ENCODE measurements at regions not wholly inside any gene's neighbourhood (a gene's known extent, or its start where the extent isn't known, plus 50 kb on each side); places are given as distances from the start of the nearest gene placed in this dataset.
"Not testable (repeated sequence)": the region's sequence is repeated elsewhere in the genome, so short reads cannot be mapped to it uniquely, and the experiment has no call there.

DNA sequence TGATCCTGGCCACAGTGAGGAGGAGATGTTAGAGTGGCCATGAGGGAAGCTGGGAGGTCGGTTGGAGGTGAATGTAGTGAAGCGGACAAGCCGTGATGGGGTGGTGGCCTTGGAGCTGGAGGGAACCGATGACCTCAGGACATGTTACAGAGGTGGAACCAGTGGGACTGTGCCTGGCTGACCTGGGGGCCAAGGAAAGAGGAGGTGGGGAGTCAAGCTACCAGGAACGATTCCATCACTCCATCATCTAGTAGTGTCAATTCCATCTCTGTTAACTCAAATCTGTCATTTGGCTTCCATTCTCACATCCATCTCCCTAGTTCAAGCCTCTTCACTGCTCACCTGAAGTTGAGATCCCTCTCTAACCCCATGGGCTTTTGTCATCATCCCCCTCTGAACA, 102.4 kb upstream of the LYZL2 start:
- CTCF ChIA-PET = interaction anchor here (1.6 to 3.1 kb wide), 3 partner anchors 20 to 759 kb away, joined by 4 to 16 read pairs (median 5); no protein-coding TSS in a partner anchor
- Mint-ChIP-seq H3K4me1 (ENCODE audit: low read depth) (peaks cover 21% of the 10 kb centered on the region), H3K27me3 (ENCODE audit: low read depth) (no peaks in the 10 kb centered on the region), H3K4me3 (no peak overlapping the region), H3K27ac (no peak overlapping the region), H3K36me3 (ENCODE audit: low read depth) (peaks cover 1% of the 10 kb centered on the region), H3K9me3 (ENCODE audit: insufficient read depth) (no peaks in the 10 kb centered on the region)
- POLR2A ChIA-PET = no interaction called here
- ATAC-seq = no peak
- no peak for DNase-seq

DNA sequence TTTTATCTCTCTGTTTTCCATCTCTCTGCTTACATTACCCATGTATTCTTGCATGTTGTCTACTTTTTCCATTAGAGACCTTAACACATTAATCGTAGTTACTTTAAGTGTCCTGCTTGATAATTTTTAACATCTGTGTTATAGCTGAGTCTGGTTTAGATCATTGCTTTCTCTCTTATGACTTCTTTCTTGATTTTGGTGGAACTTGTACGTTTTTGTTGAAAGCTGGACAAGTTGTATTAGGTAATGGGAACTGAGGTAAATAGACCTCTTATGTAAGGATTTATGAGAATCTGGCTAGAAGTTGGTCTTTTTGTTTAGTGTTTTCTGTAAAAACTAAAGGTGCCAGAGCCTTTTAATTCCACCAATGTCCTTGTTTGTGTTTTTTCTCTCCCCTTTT, 100.8 kb upstream of the LYZL2 start:
- Mint-ChIP-seq H3K27me3 (ENCODE audit: low read depth) (no peaks in the 10 kb centered on the region), H3K4me3 (no peak overlapping the region), H3K4me1 (ENCODE audit: low read depth) (peaks cover 11% of the 10 kb centered on the region), H3K9me3 (ENCODE audit: insufficient read depth) (no peaks in the 10 kb centered on the region), H3K36me3 (ENCODE audit: low read depth) (no peaks in the 10 kb centered on the region), H3K27ac (no peak overlapping the region)
- ChIA-PET CTCF (interaction anchor here (1.6 to 2.2 kb wide), 4 partner anchors 22 to 761 kb away, joined by 4 to 6 read pairs (median 5); no protein-coding TSS in a partner anchor), POLR2A (interaction anchor here (0.6 kb wide), 1 partner anchor 43 kb away, joined by 3 read pairs; no protein-coding TSS in a partner anchor)
- no peak for ATAC-seq
- DNase-seq = no peak

DNA sequence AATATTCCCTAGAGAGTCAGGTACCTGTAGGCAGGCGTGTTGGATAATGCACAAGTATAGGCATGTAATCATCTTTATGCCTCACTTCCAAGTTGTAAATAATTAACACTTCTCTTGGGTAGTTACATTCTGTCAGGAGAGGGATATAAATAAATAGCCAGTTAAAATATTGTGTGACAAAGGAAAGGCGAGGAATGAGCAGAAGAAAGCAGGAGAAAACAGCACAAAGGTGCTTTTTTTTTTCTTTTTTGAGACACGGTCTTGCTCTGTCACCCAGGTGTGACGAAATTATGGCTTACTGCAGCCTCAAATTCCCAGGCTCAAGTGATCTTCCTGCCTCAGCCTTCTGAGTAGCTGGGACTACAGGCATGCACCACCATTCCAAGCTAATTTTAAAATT, 99.2 kb upstream of the LYZL2 start:
- ATAC-seq (no peak), DNase-seq (no peak)
- CTCF ChIA-PET = interaction anchor here (0.7 to 2.1 kb wide), 3 partner anchors 41 to 56 kb away, joined by 3 to 6 read pairs (median 4); no protein-coding TSS in a partner anchor
- Mint-ChIP-seq H3K27ac (no peak overlapping the region), H3K9me3 (ENCODE audit: insufficient read depth) (no peaks in the 10 kb centered on the region), H3K36me3 (ENCODE audit: low read depth) (no peaks in the 10 kb centered on the region), H3K4me1 (ENCODE audit: low read depth) (peaks cover 2% of the 10 kb centered on the region), H3K27me3 (ENCODE audit: low read depth) (no peaks in the 10 kb centered on the region), H3K4me3 (no peak overlapping the region)
- POLR2A ChIA-PET = interaction anchor here (1.3 kb wide), 1 partner anchor 8 kb away, joined by 3 read pairs; no protein-coding TSS in a partner anchor

DNA sequence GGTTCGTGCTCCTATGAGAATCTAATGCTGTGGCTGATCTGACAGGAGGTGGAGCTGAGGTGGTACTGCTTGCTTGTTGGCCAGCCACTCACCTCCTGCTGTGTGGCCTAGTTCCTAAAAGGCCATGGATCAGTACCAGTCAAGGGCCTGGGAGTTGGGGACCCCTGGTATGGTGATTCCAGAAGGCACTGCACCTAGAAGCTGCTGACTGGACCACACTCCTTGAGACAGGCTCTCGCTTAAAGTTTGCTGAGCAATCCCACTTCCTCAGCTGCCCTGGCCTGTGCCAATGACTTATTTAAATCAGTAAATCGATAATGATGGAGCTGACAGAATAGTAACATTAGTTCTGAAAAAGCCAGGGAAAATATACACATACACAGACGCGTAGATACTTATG, 98.6 kb upstream of the LYZL2 start:
- Mint-ChIP-seq H3K4me3 (no peak overlapping the region), H3K27ac (no peak overlapping the region), H3K36me3 (ENCODE audit: low read depth) (no peaks in the 10 kb centered on the region), H3K27me3 (ENCODE audit: low read depth) (no peaks in the 10 kb centered on the region), H3K4me1 (ENCODE audit: low read depth) (peaks cover 2% of the 10 kb centered on the region), H3K9me3 (ENCODE audit: insufficient read depth) (no peaks in the 10 kb centered on the region)
- ChIA-PET POLR2A (interaction anchor here (1.3 kb wide), 1 partner anchor 8 kb away, joined by 3 read pairs; no protein-coding TSS in a partner anchor), CTCF (interaction anchor here (0.7 kb wide), 1 partner anchor 40 kb away, joined by 3 read pairs; no protein-coding TSS in a partner anchor)
- DNase-seq (no peak), ATAC-seq (no peak)

DNA sequence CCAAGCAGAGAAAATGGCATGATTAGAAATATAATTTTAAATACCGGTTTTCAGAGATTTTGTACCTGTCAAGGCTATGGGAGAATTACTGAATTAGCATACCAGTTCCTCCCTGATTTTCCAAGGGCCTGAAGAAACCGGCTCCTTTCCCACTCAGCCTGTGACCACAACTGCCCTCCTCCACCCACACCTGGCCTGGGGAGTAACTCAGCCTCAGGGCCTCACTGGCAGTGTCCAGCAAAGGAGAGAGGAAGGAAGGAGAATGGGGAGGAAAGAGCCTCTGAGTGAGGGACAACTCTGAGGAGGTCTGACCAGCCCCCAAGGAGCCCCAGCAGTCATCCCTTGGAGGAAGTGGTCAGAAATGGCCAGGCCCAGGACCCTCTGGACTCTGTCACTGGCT, 98.0 kb upstream of the LYZL2 start:
- Mint-ChIP-seq H3K9me3 (ENCODE audit: insufficient read depth) (no peaks in the 10 kb centered on the region), H3K4me1 (ENCODE audit: low read depth) (peaks cover 3% of the 10 kb centered on the region), H3K27me3 (ENCODE audit: low read depth) (no peaks in the 10 kb centered on the region), H3K36me3 (ENCODE audit: low read depth) (no peaks in the 10 kb centered on the region), H3K4me3 (no peak overlapping the region), H3K27ac (no peak overlapping the region)
- CTCF ChIA-PET = interaction anchor here (1.2 to 1.9 kb wide), 5 partner anchors 40 to 1081 kb away, joined by 3 to 6 read pairs (median 4); no protein-coding TSS in a partner anchor
- no peak for DNase-seq
- POLR2A ChIA-PET = interaction anchor here (1.3 kb wide), 1 partner anchor 9 kb away, joined by 3 read pairs; no protein-coding TSS in a partner anchor
- ATAC-seq = no peak

DNA sequence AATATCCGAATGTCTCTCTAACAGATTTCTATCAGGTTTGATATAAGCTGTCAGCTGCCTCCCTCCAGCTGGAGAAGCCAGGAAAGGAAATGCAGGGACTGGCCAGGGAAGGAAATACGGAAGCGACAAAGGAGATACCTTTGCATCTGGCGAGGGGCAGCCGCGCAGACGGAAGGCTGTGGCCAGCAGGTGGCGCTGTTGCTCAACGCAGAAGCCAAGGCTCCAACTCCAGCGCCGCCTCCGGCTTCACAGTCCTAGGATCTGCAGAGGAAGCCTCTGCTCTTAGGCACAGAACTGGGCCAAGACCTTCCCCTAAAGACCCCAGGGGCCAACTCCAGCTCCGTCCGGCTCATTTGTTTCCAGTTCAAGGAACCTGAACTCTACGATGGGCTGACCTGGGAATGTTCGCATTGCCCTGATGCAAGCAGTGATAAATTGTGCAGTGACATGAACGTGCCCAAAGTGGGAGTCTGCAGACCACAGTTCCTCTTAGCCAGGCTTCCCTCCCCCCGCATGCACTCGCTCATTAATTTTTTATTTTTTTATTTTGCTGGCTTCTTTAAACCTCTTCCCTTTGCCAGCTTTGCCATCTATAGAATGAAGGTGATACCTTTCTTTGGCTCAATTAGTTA, 97.3 kb upstream of the LYZL2 start:
- H3K27me3 Mint-ChIP-seq (ENCODE audit: low read depth); POLR2A ChIA-PET; H3K4me3 Mint-ChIP-seq; H3K36me3 Mint-ChIP-seq (ENCODE audit: low read depth); H3K4me1 Mint-ChIP-seq (ENCODE audit: low read depth); H3K9me3 Mint-ChIP-seq (ENCODE audit: insufficient read depth); H3K27ac Mint-ChIP-seq: not testable (repeated sequence)
- CTCF ChIA-PET = interaction anchor here (0.7 to 1.9 kb wide), 12 partner anchors 10 to 1081 kb away, joined by 3 to 6 read pairs (median 4); no protein-coding TSS in a partner anchor
- ATAC-seq (peak; percentile 95), DNase-seq (peak; percentile 87)

DNA sequence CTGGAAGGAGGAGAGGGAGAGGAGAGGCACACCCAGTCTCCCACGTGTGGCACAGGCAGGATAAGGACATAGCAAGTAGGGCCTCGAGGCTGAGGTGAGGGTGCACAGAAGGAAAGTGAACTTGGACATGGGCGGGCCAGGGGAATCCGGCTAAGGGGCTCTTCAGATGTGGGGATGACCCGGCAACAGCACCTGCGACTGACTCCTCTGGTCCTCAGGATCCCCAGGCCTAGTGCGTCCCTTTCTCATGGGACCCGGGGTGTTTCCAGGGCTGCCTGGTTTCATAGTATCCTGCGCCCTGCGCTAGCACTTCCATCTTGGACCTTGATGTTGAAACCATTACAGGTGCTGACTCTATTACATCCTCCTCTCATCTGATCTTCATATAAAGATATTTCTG, 96.1 kb upstream of the LYZL2 start:
- Mint-ChIP-seq H3K4me3 (no peak overlapping the region), H3K4me1 (ENCODE audit: low read depth) (peaks cover 8% of the 10 kb centered on the region), H3K36me3 (ENCODE audit: low read depth) (no peaks in the 10 kb centered on the region), H3K27me3 (ENCODE audit: low read depth) (no peaks in the 10 kb centered on the region), H3K27ac (no peak overlapping the region), H3K9me3 (ENCODE audit: insufficient read depth) (no peaks in the 10 kb centered on the region)
- ATAC-seq (no peak), DNase-seq (no peak)
- ChIA-PET CTCF (interaction anchor here (1.0 to 1.9 kb wide), 4 partner anchors 39 to 86 kb away, joined by 4 to 6 read pairs (median 4); no protein-coding TSS in a partner anchor), POLR2A (no interaction called here)

DNA sequence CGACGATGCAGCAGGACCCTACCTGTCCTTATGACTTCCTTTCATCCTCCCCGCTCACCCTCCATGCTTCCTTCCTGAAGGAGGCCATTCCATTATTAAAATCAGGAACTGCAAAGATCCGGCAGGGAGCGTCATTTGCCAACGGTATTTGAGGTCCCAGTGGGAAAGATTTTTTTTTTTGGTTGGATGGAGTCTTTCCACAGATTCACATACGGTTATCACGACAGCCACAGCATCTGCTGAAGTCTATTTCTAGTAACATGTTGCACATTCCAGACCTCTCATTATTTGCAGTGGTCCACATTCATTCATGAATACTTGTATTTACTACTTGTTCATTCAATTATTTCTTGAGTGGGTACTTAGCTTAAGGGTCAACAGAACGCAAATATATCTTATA, 94.7 kb upstream of the LYZL2 start:
- POLR2A ChIA-PET = no interaction called here
- no peaks in the 10 kb centered on the region for H3K36me3 Mint-ChIP-seq (ENCODE audit: low read depth)
- no peak overlapping the region for H3K27ac Mint-ChIP-seq
- peaks cover 8% of the 10 kb centered on the region for H3K4me1 Mint-ChIP-seq (ENCODE audit: low read depth)
- ATAC-seq (no peak), DNase-seq (no peak)
- H3K4me3 Mint-ChIP-seq = no peak overlapping the region
- CTCF ChIA-PET = interaction anchor here (1.1 to 4.6 kb wide), 3 partner anchors 11 to 54 kb away, joined by 3 to 30 read pairs (median 25); no protein-coding TSS in a partner anchor
- H3K27me3 Mint-ChIP-seq (ENCODE audit: low read depth) = peaks cover 4% of the 10 kb centered on the region
- no peaks in the 10 kb centered on the region for H3K9me3 Mint-ChIP-seq (ENCODE audit: insufficient read depth)

DNA sequence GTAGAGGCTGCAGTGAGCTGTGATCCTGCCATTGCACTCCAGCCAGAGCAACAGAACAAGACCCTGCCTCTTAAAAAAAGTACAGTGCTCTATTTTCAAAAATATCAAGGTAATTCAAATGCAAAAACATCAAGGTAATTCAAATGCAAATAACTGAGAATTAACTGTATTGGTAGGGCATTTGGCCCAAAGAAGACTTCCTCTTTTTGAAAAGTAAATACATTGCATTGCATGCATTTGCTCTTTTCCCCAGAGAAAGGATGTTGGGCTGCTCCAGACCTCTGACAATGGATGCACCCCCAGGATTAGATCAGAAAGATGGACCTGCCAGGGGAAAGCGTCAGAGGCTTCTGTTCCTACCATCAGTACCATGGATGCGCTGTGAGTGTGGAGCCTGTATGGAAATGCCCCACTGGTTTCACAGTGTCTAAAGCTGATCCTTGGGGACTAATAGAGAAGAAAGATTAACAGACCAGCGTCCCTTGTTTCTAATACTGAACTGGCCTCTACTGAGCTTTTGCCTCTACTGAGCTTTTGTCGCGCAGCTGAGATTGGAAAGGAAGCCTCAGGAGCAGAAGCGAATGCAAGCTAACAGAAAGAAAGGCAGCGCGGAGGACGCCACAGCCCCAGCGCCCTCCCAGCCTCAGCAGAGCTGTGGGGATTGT, 93.5 kb upstream of the LYZL2 start:
- H3K27ac Mint-ChIP-seq = no peak overlapping the region
- ChIA-PET CTCF (interaction anchor here (1.7 to 4.6 kb wide), 3 partner anchors 33 to 53 kb away, joined by 4 to 30 read pairs (median 25); no protein-coding TSS in a partner anchor), POLR2A (no interaction called here)
- H3K4me3 Mint-ChIP-seq = no peak overlapping the region
- H3K36me3 Mint-ChIP-seq (ENCODE audit: low read depth) = no peaks in the 10 kb centered on the region
- H3K4me1 Mint-ChIP-seq (ENCODE audit: low read depth) = peaks cover 8% of the 10 kb centered on the region
- ATAC-seq (no peak), DNase-seq (no peak)
- no peaks in the 10 kb centered on the region for H3K9me3 Mint-ChIP-seq (ENCODE audit: insufficient read depth)
- peaks cover 9% of the 10 kb centered on the region for H3K27me3 Mint-ChIP-seq (ENCODE audit: low read depth)

DNA sequence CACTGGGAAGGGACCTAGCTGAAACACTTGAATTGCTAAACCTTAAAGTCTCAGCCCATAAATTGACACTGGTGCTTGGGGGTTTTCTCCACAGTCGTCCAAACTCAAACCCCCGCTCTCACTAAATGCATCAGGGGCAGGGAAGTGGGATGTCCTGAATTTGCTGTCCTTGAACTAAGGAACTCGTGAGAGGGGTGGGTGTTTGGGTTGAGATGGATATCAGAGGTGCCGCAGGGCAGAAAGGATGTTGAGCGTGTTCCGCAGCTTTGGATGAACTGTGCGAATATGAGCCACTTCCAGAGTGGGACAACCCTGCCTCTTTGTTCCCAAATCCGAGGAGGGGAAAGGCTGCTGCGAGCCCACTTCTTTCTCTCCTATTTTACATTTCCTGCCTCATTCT, 90.3 kb upstream of the LYZL2 start:
- DNase-seq (no peak), ATAC-seq (no peak)
- POLR2A ChIA-PET = no interaction called here

DNA sequence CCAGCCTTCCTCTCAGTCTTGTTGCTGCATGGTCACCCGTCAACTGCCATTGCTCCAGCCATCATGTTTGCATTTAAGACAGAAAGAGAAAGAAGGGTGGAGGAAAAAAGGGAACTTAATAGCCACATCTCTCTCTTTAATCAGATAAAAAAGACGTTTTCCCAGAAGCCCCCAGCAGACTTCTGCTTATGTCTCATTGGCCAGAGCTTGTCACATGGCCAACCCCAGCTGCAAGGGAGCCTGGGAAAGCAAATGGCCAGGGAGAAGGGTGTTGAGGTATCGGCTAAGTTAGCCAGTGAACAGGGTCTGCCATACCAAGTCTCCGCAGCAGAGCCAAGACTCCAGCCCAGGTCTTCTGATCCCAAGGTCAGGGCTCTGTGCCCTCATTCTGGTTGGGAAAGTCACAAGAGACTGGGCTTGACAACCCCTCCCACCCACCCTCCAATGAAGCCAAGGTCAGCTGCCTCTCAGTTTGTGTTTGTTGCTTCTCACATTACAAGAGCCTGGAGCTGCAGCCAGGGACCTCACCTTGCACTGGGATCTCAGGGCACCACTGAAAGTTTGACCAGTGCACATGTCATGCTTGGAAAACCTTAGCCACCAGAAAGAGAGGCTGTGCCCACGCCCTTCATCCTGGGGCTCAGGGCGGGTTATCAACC, 80.3 kb upstream of the LYZL2 start:
- H3K36me3 Mint-ChIP-seq (ENCODE audit: low read depth) = peaks cover 21% of the 10 kb centered on the region
- POLR2A ChIA-PET = no interaction called here
- H3K27ac Mint-ChIP-seq = no peak overlapping the region

More for the DNA sequence above, 90.3 kb upstream of the LYZL2 start:
- peaks cover 9% of the 10 kb centered on the region for H3K27me3 Mint-ChIP-seq (ENCODE audit: low read depth)
- H3K4me3 Mint-ChIP-seq = no peak overlapping the region
- H3K4me1 Mint-ChIP-seq (ENCODE audit: low read depth) = peaks cover 9% of the 10 kb centered on the region
- H3K9me3 Mint-ChIP-seq (ENCODE audit: insufficient read depth) = no peaks in the 10 kb centered on the region
- CTCF ChIA-PET = interaction anchor here (0.8 to 4.3 kb wide), 4 partner anchors 11 to 65 kb away, joined by 3 to 106 read pairs (median 5); no protein-coding TSS in a partner anchor
- no peaks in the 10 kb centered on the region for H3K36me3 Mint-ChIP-seq (ENCODE audit: low read depth)
- no peak overlapping the region for H3K27ac Mint-ChIP-seq

More for the DNA sequence above, 80.3 kb upstream of the LYZL2 start:
- ATAC-seq (no peak), DNase-seq (no peak)
- H3K4me3 Mint-ChIP-seq = no peak overlapping the region
- peaks cover 4% of the 10 kb centered on the region for H3K27me3 Mint-ChIP-seq (ENCODE audit: low read depth)
- H3K9me3 Mint-ChIP-seq (ENCODE audit: insufficient read depth) = peaks cover 13% of the 10 kb centered on the region
- CTCF ChIA-PET = interaction anchor here (1.2 to 2.5 kb wide), 3 partner anchors 13 to 22 kb away, joined by 5 to 19 read pairs (median 6); no protein-coding TSS in a partner anchor
- peaks cover 20% of the 10 kb centered on the region for H3K4me1 Mint-ChIP-seq (ENCODE audit: low read depth)
